Transverse colon (tissue), 4 donors: ENCODE measurements at regions not wholly inside any gene's neighbourhood (a gene's known extent, or its start where the extent isn't known, plus 50 kb on each side); places are given as distances from the start of the nearest gene placed in this dataset.
"Not testable (repeated sequence)": the region's sequence is repeated elsewhere in the genome, so short reads cannot be mapped to it uniquely, and the experiment has no call there.

Experiments used
- DNase-seq: peaks from one replicate; pipeline ENCODE4 v3.0.0-alpha.2; 2019
- H3K27ac ChIP-seq, 4 donors: fragments of 200-600 bp; sonication (generic); 2 replicates each; pipeline ENCODE4 v1.5.1; 2016 to 2018; ENCODE audit warnings: inconsistent platforms in 4 of 4
- H3K27me3 ChIP-seq: fragments of 200-600 bp; sonication (generic); 2 replicates; pipeline ENCODE4 v1.5.1; 2017; ENCODE audit warnings: inconsistent platforms
- H3K36me3 ChIP-seq, 4 donors: fragments of 200-600 bp; sonication (generic); 2 replicates each; pipeline ENCODE4 v1.5.1; 2017 to 2019; ENCODE audit warnings: inconsistent platforms in 4 of 4
- H3K4me1 ChIP-seq, 4 donors: fragments of 200-600 bp; sonication (generic); 2 replicates each; pipeline ENCODE4 v1.5.1; 2017 to 2020; ENCODE audit warnings: inconsistent platforms in 4 of 4
- H3K4me3 ChIP-seq, 4 donors: fragments of 200-600 bp; sonication (generic); 1 replicate in 1 of 4; 2 replicates in 3 of 4; pipeline versions ENCODE4 v1.5.1 to v1.6.1; 2017 to 2019; ENCODE audit warnings: inconsistent platforms in 4 of 4
- H3K9me3 ChIP-seq, 2 donors: fragments of 200-600 bp; sonication (generic); 2 replicates each; pipeline ENCODE4 v1.5.1; 2017 to 2019; ENCODE audit warnings: inconsistent platforms in 2 of 2
- EP300 ChIP-seq: sonication (generic); formaldehyde crosslinking; IDR thresholded peaks from one replicate; pipeline ENCODE4 v1.6.1; 2017; ENCODE audit warnings: antibody characterized with exemption, low read depth
- POLR2A ChIP-seq: fragments of 450-650 bp; IDR thresholded peaks from one replicate; pipeline ENCODE4 v1.6.1; 2016; ENCODE audit warnings: antibody characterized with exemption, mild to moderate bottlenecking, moderate library complexity
- POLR2AphosphoS5 ChIP-seq, 3 donors: sonication (generic); formaldehyde crosslinking; IDR thresholded peaks; one replicate each; pipeline ENCODE4 v1.6.1; 2016; ENCODE audit warnings: antibody characterized with exemption in 3 of 3
- WGBS, 2 donors: methylation state at CpG; one replicate each; pipeline ENCODE4 v1.1.5; 2018; ENCODE audit warnings: low coverage in 1 of 2; 5-methylcytosine and 5-hydroxymethylcytosine counted together
- in situ Hi-C, 4 donors: fragments of 200-750 bp; cut with MboI; loops; one replicate each; pipeline versions ENCODE4 v1.15.0 to v1.15.1; 2017; ENCODE audit warnings: low sequenced_read_pairs in 3 of 4, low pct_ligation_motif_present in 1 of 4, low pct_unique_long_range_greater_than_20kb in 1 of 4
- intact Hi-C: fragments of 100-400 bp; cut with DNase I; formaldehyde crosslinking; loops from one replicate; pipeline ENCODE4 v1.15.1; 2023; ENCODE audit warnings: low total_unique reads
- TF ChIP-seq, protein P1 (sequence below), 5 experiments: fragments of 200-600 bp in 3 of 5; fragments of 450-650 bp in 2 of 5; sonication (generic) in 3 of 5; IDR thresholded peaks; 1 replicate in 2 of 5; 2 replicates in 3 of 5; pipeline ENCODE4 v1.5.1; 2016 to 2017; ENCODE audit warnings: antibody characterized with exemption in 5 of 5, inconsistent platforms in 3 of 5, mild to moderate bottlenecking in 2 of 5, moderate library complexity in 1 of 5

DNA sequence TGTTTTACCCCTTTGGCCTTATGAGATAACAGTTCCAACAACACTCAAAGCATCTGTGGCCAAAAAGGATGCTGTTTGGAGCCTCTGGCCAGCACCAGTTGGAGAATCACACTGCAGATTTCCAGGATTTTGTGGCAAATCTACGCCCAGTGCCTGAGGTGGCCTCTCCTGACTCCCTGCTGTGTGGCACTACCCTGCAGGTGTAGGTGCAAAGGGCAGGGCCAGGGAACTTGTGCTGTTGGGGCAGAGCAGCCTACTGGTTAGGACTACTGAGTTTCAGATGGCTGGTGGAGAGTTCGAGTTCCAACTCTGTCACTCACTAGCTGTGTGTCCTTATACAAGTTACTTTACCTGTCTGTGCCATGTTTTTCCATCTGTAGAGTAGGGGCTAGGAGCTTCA is 170.5 kb downstream of the PTPRU start:
- Histone ChIP-seq H3K9me3 (no peaks in the 10 kb centered on the region), H3K27me3 (peaks cover 9% of the 10 kb centered on the region), H3K27ac (no peak overlapping the region), H3K4me3 (no peak overlapping the region), H3K4me1 (no peaks in the 10 kb centered on the region), H3K36me3 (no peaks in the 10 kb centered on the region)
- TF ChIP-seq POLR2AphosphoS5 (IDR thresholded peaks at IDR 0.05): no peak
- TF ChIP-seq, protein P1, sequence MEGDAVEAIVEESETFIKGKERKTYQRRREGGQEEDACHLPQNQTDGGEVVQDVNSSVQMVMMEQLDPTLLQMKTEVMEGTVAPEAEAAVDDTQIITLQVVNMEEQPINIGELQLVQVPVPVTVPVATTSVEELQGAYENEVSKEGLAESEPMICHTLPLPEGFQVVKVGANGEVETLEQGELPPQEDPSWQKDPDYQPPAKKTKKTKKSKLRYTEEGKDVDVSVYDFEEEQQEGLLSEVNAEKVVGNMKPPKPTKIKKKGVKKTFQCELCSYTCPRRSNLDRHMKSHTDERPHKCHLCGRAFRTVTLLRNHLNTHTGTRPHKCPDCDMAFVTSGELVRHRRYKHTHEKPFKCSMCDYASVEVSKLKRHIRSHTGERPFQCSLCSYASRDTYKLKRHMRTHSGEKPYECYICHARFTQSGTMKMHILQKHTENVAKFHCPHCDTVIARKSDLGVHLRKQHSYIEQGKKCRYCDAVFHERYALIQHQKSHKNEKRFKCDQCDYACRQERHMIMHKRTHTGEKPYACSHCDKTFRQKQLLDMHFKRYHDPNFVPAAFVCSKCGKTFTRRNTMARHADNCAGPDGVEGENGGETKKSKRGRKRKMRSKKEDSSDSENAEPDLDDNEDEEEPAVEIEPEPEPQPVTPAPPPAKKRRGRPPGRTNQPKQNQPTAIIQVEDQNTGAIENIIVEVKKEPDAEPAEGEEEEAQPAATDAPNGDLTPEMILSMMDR (IDR thresholded peaks at IDR 0.05): no peak
- TF ChIP-seq EP300: no peak
- no peak for TF ChIP-seq POLR2A
- 69 to 100% methylated on average over 1 to 2 of the region's 2 CpGs for WGBS, 2 donors
- intact Hi-C loops: no loop called here
- in situ Hi-C loops: no loop called here
- DNase-seq: no peak

DNA sequence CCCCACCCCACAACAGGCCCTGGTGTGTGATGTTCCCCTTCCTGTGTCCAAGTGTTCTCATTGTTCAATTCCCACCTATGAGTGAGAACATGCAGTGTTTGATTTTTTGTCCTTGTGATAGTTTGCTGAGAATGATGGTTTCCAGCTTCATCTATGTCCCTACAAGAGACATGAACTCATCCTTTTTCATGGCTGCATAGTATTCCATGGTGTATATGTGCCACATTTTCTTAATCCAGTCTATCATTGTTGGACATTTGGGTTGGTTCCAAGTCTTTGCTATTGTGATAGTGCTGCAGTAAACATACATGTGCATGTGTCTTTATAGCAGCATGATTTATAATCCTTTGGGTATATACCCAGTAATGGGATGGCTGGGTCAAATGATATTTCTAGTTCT is 163.9 kb downstream of the PTPRU start:
- H3K4me3 ChIP-seq, intact Hi-C loops, DNase-seq, H3K27ac ChIP-seq, in situ Hi-C loops, H3K36me3 ChIP-seq, H3K4me1 ChIP-seq, H3K9me3 ChIP-seq: not testable (repeated sequence)
- peaks cover 18% of the 10 kb centered on the region for H3K27me3 ChIP-seq

DNA sequence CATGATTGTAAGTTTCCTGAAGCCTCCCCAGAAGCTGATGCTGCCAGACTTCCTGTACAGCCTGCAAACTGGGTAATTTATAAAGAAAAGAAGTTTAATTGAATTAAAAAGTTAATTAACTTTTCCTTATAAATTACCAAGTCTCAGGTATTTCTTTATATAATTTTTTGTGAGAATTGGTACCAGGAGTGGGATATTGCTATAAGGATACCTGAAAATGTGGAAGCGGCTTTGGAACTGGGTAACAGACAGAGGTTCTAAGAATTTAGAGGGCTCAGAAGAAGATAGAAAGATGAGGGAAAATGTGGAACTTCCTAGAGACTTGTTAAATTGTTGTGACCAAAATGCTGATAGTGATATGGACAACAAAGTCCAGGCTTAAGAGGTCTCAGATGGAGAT is 163.1 kb downstream of the PTPRU start:
- no peaks in the 10 kb centered on the region for H3K4me1 ChIP-seq
- no peak overlapping the region for H3K27ac ChIP-seq
- no peaks in the 10 kb centered on the region for H3K9me3 ChIP-seq
- in situ Hi-C loops: no loop called here
- no peak overlapping the region for H3K4me3 ChIP-seq
- H3K36me3 ChIP-seq: no peaks in the 10 kb centered on the region
- intact Hi-C loops: no loop called here
- 88 to 93% methylated on average over 1 of the region's 1 CpG for WGBS, 2 donors
- no peak for DNase-seq
- H3K27me3 ChIP-seq: peaks cover 17% of the 10 kb centered on the region
- no peak for TF ChIP-seq POLR2A
- TF ChIP-seq EP300: no peak
- no peak for TF ChIP-seq POLR2AphosphoS5 (IDR thresholded peaks at IDR 0.05)
- TF ChIP-seq, protein P1 (IDR thresholded peaks at IDR 0.05): no peak

DNA sequence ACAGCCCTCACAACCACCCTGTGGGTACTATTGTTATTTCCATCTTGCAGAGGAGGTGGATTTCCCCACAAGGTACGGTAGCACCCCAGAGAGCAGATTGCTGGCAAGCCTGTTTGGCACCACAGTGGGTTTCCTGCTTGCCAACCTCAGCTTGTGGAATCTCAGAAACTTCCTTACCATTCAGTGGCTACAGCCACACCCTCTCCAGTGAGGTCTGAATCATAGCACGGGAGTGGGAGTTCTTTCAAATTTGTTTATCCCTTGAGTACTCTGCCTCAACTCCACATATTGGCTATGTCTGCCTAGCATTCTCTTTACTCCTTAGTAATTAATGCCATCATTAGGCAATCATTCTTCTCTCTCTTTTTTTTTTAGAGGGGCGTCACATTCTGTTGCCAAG is 162.1 kb downstream of the PTPRU start:
- Histone ChIP-seq H3K27ac (no peak overlapping the region), H3K9me3 (no peaks in the 10 kb centered on the region), H3K4me3 (no peak overlapping the region), H3K27me3 (peaks cover 17% of the 10 kb centered on the region), H3K4me1 (no peaks in the 10 kb centered on the region), H3K36me3 (no peaks in the 10 kb centered on the region)
- intact Hi-C loops: no loop called here
- in situ Hi-C loops: no loop called here
- no peak for DNase-seq
- TF ChIP-seq, protein P1 (IDR thresholded peaks at IDR 0.05): no peak
- TF ChIP-seq POLR2AphosphoS5 (IDR thresholded peaks at IDR 0.05) (no peak), EP300 (no peak), POLR2A (no peak)
- WGBS, 2 donors: 19 to 48% methylated on average over 2 to 3 of the region's 3 CpGs

DNA sequence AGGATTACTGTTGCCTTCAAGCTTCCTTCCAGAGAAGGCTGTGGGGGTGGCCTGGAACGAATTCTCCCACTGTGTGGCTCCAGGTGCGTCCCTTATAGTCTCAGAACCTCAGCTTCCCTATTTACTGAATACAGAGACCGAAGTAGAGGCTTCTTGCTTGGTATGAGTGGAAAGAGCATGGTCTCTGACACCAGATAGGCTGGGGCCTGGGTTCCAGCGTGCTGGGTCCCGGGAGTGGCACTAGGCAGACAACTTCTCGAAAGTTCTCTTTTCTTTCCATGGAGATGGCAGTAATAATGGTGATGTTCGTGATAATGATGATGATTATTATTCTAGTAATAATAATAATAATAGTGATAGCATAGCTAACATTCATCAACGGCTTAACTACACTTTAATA is 161.7 kb downstream of the PTPRU start:
- Histone ChIP-seq H3K36me3 (no peaks in the 10 kb centered on the region), H3K4me3 (no peak overlapping the region), H3K9me3 (no peaks in the 10 kb centered on the region), H3K27me3 (peaks cover 17% of the 10 kb centered on the region), H3K27ac (no peak overlapping the region), H3K4me1 (no peaks in the 10 kb centered on the region)
- DNase-seq: no peak
- in situ Hi-C loops (no loop called here), intact Hi-C loops (no loop called here)
- WGBS, 2 donors: 77 to 88% methylated on average over 5 to 8 of the region's 8 CpGs
- TF ChIP-seq POLR2AphosphoS5 (IDR thresholded peaks at IDR 0.05) (no peak), POLR2A (no peak), EP300 (no peak)
- TF ChIP-seq, protein P1 (IDR thresholded peaks at IDR 0.05): no peak
